Stimulated activated CD8-positive, alpha-beta memory T cell treated with anti-CD3 and anti-CD28 coated beads, Interleukin-12 subunit alpha, Interleukin-12 subunit beta, amount 100 ng/mL, for 1 hour (primary cell): ENCODE measurements at regions not wholly inside any gene's neighbourhood (a gene's known extent, or its start where the extent isn't known, plus 50 kb on each side); places are given as distances from the start of the nearest gene placed in this dataset.

Experiments
- DNase-seq: peaks from one replicate; pipeline ENCODE4 v3.0.0-alpha.2; 2020; ENCODE audit warnings: low read depth

DNA sequence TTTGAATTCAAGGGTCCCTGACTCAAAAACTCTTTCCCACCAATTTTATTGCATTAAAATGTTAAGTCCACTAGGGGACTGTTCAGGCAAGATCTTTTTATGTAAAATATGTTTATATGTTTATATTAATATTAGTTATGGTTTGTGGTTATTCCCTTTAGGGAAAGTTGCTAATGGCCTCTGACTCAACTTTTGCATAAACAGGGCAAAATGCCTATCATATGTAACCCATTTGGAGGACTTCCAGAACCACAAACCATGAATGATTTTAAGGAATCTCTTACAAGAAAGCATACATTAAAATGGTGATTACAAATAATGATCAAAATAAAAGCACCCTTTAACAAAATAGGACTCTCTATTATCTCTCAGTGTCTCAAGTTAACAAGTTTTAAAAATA lies 1484.5 kb upstream of the ZEB2 start:
- no peak for DNase-seq

DNA sequence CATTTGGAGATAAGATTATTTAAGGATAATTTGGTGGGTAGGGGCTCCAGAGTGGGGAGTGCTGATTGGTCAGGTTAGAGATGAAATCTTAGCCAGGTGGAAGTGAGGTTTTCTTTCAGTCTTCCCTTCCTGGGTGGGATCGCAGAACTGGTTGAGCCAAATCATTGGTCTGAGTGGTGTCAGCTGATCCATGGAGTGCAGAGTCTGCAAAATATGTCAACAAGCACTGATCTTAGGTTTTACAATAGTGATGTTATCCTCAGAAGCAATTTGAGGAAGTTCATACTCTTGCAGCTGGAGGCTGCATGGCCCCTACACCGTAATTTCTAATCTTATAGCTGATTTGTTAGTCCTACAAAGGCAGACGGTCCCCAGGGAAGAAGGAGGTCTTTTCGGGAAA lies 1483.4 kb upstream of the ZEB2 start:
- no peak for DNase-seq

DNA sequence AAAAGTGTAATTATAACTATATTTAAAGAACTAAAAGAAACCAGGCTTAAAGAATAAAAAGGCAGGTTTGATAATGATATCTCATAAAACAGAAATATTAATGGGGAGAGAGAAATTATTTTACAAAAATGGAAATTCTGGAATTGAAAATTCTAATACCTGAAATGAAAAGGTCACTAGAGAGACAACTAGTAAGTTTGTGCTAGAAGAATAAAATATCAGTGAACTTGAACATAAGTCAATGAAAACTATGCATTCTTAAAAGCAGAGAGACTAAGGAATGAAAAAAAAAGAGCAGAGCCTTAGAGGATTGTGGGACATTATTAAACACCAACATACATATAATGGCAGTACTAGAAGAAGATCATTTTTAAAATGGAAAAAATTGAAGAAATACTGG lies 1475.0 kb upstream of the ZEB2 start:
- DNase-seq, result no peak

DNA sequence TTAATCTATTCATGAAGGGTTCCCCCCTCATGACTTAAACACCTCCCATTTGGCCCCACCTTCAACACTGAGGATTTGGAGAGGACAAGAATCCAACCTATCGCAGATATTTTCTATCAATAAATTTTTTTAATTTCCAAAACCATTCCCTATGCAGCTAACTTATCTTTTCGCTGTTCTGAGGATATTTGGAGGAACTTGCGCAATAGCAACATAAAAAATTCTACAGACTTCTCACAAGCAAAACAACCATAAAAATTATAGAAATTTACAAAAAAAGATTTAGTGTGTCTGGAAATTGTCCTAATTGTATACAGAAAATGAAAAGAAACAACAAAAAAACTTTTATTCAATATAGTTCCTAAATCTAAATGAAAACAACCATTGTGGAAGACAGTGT lies 1472.7 kb upstream of the ZEB2 start:
- DNase-seq, result no peak

DNA sequence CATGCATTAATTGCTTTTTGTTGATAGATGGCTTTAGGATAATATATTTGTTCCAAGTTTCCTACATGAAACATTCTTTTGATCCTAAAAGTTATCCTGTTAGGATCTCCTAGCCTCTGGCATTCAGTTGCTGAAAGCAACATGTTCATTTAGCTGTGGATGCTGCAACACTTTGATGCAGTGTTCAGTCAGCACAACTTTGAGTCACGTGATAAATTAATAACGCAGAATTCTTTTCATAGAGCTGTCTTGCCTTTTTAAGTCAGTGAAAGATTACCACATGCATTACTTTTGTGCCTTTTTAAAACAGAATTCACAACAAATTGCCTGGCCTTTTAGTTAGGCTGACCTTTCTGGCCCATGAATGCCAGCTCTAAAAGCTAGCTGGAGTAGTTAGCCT lies 1467.9 kb upstream of the ZEB2 start:
- DNase-seq, result no peak

DNA sequence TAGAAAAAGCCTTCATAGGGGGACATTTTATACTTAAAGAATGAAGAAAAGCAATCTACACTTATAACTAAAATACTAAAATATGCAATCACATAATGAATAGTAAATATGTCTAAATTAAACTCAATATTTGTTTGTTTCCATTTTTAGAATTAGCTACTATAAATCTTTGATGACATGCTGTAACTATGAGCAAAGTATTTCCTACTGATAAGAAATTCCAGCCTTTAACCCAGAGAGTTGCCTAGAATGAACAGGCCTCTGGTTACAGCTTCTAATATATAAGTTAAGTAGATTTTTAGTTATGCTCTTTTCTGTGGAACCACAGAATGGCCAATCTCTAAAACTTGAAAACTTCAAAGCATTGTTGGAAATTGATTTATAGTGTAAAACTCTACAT lies 1465.6 kb upstream of the ZEB2 start:
- no peak for DNase-seq

DNA sequence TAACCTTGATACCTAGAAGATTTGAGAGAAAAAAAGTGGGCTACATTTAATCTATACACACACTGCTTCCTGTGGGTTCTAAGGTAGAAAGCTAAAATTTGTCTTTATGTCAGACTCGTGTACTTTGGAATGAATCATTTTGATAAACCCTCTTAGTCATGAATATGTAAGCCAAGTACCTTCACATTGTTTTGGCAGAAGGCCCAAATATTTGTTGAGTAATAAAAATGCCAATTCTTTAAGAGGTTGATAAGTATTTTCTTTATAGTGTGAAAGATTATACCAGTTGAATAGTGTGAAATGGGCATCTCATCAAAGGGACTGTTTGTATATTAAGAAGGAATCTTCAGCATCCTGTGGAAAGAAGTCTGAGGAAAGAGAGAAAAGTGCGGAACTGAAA lies 1464.7 kb upstream of the ZEB2 start:
- no peak for DNase-seq

DNA sequence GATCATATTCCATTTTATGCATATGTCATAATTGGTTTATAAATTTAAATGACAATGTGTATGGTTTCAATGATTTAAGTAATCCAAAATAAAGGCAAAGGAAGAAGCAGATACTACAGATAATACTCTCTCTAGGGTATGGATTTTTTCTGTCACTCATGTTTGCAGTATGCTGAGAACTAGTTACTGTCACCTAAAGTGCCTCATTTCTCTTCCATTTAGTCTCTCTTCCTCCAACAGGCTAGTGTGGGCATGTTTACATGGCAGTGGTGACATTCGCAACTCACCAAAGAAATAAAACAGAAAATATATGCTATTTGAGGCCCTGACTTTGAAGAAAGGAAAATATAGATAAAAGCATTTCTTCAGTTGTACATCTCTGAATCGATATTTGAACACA lies 1460.4 kb upstream of the ZEB2 start:
- no peak for DNase-seq

DNA sequence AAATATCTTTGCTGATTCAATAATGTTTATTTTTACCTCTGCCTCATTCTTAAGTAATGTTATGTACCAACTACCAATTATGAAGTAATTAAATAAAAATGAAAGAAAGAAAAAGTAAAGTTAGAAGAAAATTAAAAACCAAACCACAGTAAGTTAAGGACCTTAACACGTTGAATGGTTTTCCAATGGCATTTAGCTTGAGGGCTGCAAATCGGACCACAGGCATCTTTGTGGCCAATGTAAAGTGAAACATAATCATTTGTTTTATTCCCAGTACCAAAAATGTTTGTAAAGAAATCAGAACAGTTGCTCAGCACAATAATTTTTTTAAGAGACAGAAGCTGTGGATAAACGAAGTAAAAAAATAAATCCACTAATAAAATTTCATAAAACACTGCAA lies 1455.5 kb upstream of the ZEB2 start:
- no peak for DNase-seq

DNA sequence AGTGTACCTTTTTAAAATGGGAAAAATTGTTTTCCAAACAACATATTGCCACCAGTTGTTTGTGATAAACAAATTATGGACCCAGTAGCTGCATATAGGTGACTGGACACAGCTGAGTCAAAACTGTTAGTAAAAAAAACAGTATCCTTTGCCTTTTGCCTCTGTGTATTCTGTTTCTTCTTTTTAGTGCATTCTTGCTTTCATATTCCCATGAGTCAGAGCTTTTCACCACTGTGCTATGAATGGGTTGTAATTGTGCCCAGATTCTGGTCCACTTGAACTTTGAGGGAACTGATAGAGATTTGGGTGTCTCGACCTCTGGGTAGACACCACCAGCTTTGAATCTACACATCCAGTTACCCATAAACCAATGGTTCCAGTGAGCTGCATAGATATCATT lies 1441.9 kb upstream of the ZEB2 start:
- no peak for DNase-seq

DNA sequence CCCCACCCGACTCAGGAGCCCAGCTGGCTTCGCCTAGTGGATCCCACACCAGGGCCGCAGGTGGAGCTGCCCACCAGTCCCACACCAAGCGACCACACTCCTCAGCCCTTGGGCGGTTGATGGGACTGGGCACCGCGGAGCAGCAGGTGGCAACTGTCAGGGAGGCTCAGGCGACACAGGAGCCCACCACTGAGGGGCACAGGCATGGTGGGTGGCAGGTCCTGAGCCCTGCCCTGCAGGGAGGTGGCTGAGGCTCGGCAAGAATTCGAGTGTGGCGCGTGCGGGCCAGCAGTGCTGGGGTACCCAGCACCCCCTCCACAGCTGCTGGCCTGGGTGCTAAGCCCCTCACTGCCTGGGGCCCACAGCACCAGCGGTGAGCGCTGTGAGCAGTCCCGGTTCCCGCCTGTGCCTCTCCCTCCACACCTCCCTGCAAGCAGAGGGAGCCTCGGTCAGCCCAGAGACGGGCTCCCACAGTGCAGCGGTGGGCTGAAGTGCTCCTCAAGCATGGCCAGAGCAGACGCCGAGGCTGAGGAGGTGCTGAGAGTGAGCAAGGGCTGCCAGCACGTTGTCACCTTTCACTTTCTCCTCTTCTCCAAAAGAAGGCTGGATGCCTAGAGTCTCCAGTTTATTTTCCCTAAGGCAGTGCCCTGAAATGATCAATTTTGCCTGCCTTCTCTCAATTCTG lies 1440.7 kb upstream of the ZEB2 start:
- DNase-seq, result no peak

DNA sequence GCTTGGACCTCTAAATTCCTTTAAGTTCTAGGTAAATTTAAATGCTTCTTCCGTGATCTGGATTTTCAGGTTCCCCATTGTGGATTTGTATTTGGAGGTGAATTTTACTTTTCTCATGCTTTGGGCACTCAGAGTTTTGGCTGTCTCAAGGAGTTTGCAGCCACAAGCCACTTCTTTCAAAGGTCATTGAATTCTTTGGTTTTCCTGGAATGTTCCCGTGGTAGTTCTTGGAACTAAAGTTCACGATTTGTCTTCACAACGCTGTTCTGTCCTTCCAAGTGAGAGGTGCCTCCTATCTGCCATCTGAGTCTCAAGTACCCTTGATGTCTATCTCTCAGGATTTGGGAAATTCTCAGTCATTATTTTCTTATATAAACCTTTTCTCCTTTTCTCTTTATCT lies 1438.7 kb upstream of the ZEB2 start:
- no peak for DNase-seq

DNA sequence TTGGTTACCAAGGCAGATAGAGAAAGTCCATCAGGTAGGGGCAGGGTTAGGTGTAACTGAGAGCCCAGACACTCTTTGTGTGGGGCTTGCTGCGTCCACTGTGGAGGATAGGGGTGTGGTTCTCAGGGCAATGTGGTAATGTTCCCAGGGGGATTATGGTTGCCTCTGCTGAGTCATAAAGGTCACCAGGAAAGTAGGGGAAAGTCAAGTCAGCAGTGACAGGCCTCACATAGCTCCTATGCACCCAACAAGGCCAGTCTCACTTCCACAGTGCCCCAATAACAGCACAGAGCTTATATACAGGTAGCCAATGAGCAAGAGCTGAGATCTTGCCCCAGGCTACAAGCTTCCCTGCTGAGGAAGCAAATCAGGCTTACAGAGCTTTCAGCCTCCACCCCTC lies 1438.0 kb upstream of the ZEB2 start:
- no peak for DNase-seq

DNA sequence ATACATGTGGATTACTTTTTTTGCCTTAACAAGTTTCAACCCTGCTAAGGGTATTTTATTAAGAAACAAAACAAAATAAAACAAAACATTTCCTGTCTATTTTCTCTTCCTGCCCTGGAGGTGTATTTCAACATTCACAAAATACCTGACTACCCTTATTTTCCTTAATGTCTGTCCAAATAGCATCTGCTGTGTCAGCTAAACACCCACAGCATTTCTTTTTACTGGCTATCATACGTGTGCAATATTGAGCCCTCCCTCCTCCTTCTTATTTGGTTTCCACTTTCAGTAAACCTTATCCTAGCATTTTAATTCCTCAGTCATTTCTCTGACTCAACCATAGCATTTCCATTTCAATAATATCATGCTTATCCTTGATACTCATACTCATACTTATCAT lies 1420.0 kb upstream of the ZEB2 start:
- DNase-seq, result no peak

DNA sequence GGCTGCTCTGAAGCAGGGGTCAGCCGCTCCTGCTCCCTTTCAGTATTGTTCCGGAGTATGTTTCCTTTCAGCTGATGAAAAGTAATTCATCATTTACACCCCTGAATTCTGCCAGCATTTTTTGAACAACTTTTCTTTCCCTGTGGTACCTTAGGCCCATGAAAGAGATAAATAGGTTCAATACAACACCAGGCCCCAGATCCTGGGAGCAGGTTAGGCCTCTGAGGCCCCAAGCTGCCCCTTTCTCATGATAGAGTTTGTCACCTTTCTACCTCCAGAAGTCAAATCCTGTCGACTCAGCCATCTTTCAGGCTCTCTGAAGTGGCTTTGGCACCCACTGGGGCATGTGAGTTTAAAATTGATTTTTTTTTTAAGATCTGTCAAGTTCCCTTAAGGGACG lies 1415.1 kb upstream of the ZEB2 start:
- no peak for DNase-seq

DNA sequence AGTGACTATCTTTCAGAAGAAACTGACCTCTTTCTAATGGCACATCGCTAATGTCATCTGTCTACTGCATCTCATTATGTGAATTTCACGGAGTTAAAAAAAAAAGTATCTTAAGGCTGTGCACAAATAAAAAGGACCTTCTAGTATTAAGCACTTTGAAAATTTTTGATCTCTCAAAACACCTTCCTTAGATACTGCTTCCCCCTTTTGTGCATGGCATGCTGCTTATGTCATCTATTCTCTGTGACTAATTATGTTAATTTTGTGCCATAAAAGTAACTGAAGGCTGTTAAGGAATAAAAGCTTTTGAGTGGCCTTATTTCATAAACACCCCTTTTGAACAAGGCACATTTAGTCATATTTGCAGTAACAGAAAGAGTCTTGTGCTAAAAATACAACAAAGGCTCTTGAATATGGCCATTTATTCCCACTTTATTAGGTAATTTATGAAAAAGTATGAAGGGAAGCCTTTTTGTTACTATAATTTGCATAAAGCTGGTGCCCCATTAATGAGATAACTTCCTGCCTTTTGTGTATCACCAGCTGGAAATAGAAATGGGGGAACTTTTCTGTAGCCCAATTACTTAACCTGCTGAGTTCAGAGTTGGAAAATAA lies 1412.0 kb upstream of the ZEB2 start:
- DNase-seq, result no peak

DNA sequence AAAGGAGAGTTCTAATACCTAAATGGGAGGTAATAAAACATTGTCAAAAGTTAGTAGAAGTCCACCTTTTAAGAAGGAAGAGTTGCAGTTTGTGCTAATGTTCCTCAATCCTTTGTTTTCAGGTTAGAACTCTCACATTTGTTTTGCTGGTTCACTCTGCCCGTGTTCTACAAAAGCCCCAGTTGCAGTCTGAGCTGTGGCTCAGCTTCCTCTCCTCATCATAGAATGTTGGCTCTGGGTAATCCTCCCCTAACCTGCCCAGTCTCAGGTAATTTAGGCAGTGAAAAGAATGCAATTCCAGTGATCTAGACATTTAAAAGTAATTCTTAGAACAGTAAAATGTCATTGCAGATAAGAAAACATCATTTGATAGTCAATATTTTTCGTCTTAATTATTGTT lies 1410.4 kb upstream of the ZEB2 start:
- DNase-seq, result no peak

DNA sequence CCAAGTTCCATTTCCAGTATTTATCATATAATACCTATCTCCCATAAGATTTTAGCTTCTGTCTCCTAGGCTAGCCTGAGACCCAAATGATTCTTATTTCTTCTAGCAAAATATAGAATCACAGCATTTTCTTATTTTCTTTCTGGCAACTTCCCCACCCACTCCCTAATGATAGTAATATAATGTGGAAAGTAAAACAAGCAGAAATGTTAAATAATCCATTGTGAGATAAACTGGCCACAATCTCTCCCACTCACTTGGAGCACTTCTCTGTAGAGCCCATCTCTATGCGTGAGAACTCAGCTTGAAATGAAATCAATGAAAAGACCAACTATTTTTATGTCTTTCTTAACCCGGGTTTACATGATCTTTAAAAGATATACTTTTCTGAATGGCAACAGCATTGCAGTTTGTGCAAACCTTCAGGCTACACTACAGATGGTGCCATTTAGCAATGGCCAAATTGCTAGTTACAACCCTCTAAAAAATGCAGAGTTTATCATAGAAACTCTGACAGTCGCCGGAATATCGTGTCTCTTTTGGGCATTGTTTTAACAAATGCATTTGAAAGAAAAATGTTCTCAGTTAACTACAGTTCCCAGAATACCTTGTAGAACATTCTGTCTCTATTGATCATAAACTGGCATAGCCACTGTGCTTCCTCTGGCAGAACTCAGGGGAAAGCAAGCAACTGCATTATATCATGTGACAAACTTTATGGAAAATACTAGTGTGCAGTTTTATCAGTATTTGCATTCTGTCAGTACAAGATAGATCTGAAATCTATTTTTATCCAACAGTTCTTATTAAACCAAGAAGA lies 1407.4 kb upstream of the ZEB2 start:
- no peak for DNase-seq

DNA sequence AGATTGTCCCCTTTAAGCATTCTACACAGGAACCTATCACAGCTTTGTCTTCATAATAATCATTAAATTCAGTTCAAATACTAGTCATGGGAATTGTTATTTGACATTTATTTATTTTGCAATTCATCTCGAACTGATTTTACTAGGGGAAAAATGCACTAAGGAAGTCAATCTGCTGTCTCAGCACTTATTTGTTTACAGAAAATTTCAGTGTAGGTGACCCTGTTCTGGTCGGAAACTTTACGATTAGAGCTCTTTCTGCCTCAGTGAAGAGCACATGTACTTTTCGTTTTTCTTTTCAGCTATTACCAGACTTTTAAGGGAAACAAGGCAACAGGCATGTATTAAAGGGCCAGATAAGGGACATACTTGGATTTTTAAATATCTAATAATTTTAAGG lies 1405.7 kb upstream of the ZEB2 start:
- DNase-seq, result no peak

DNA sequence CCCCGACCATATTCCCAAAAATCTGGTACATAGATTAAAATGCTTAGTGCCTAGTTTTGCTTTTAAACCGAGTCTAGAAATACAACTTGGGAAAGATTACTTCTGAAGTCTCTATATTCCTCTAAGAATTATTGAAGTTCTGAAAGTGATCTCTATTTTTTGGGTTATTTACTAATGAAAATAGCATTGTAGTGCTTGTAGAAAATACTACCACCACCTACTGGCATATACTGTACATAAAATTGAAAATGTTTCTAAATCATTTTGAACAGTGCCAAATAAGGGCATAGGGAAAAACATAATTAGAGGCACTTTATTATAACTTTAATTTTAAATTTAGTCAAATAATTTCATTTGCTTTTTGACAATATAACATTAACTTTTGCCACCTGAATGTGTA lies 1399.6 kb upstream of the ZEB2 start:
- DNase-seq, result no peak

DNA sequence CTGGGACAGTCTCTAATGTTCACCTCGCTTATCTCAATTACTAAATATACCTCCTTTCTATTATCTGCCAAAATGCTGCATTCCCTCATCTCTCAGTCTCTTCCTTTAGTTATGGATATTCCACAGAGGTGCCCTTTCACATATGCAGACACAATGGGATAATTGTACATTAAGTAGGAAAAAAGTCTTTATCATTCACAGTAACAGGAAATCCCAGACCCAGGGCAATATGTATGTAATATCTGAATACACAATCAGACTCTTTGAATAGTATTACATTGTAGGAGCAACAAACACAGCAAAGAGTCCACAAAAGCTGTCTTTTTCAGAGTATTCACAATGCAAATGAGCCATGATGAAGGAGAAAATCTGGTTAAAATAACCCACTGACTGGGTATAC lies 1399.0 kb upstream of the ZEB2 start:
- no peak for DNase-seq

DNA sequence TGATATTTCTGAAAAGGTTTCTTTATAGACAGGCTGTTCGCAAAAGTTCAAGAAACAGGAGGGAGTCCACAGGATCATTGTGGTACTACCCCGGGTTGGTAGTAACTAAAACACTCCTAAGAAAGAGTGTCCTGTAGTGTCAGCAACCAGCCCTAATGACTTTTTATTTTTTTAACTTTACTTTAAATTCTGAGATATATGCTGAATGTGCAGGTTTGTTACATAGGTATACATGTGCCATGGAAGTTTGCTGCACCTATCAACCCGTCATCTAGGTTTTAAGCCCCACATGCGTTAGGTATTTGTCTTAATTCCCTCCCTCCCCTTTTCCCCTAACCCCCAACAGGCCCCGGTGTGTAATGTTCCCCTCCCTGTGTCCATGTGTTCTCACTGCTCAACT lies 1396.9 kb upstream of the ZEB2 start:
- DNase-seq, result no peak

DNA sequence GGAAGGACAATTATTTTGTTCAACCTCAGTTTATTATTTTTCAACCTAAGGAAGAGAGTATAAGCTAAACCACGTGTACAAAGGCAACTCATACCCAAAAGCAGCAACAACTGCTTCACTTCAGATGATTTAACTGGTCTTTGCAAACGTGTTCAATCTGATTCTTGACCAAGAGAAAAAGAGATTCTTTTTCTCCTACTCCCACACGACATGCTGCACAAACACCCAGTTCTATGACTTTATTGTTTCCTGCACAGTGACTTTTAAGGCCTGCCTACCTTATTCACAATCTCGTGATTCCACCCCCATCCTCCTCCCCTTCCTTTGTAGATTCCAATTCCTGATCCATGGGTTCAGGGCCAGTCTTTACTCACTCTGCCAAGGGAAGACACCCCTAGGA lies 1394.8 kb upstream of the ZEB2 start:
- DNase-seq, result no peak

DNA sequence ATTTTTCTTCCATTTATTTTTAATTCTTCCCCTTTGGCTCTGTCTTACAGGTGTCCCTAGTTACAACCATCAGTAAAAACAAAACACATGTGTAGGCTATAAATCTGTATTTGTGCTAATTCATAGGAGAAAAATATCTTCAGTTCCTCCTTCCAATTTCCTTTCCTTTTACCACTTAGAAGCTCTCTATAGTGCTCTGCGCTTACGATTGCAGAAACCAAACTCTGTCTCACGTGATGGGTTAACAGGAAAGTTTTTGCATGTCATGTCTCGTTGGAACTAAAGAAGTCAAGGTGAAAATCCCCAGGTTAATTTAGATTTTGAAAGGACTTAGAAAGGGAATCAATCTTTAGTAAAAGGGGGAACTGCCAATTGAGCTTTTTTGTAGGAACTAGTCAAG lies 1390.5 kb upstream of the ZEB2 start:
- DNase-seq, result no peak
